ENCODE measurements at regions not wholly inside any gene's neighbourhood (a gene's known extent, or its start where the extent isn't known, plus 50 kb on each side); places are given as distances from the start of the nearest gene placed in this dataset.

- H3K9ac ChIP-seq (ENCODE audit: low read length), result no peak overlapping the region
- H3K79me2 ChIP-seq (replicated peaks; ENCODE audit: insufficient read depth, low read length), result no peaks in the 10 kb centered on the region
- no peak overlapping the region for H3K4me2 ChIP-seq (ENCODE audit: low read length)
- H3K9me3 ChIP-seq (ENCODE audit: low read length), result peaks cover 8% of the 10 kb centered on the region
- no peaks in the 10 kb centered on the region for H3F3A ChIP-seq (ENCODE audit: insufficient read depth, low read length, poor library complexity, severe bottlenecking)
- no peak overlapping the region for H2AFZ ChIP-seq (ENCODE audit: low read depth, low read length)
- no peaks in the 10 kb centered on the region for H3K27me3 ChIP-seq (ENCODE audit: insufficient read depth, low read depth, low read length)
- TF ChIP-seq RAD21 (conservative IDR thresholded peaks at IDR 0.05) (no peak), POLR2AphosphoS5 (IDR thresholded peaks at IDR 0.05) (no peak), SMC3 (conservative IDR thresholded peaks at IDR 0.05; ENCODE audit: poor library complexity) (no peak), MXI1 (conservative IDR thresholded peaks at IDR 0.05; ENCODE audit: poor library complexity, severe bottlenecking) (no peak), REST (IDR thresholded peaks at IDR 0.05; ENCODE audit: borderline replicate concordance) (no peak), TAF1 (IDR thresholded peaks at IDR 0.05; ENCODE audit: low read depth) (no peak), EP300 (conservative IDR thresholded peaks at IDR 0.05; ENCODE audit: poor library complexity, severe bottlenecking) (no peak), CTCF (IDR thresholded peaks at IDR 0.05; ENCODE audit: poor library complexity, severe bottlenecking) (no peak), EZH2 (IDR thresholded peaks at IDR 0.05; ENCODE audit: borderline replicate concordance, insufficient read depth, low read length, poor library complexity, severe bottlenecking) (no peak)
- H3K9me2 ChIP-seq (ENCODE audit: insufficient read depth, low read length), result no peaks in the 10 kb centered on the region
- no peak overlapping the region for H3K27ac ChIP-seq (ENCODE audit: low read length)
- no peaks in the 10 kb centered on the region for H4K20me1 ChIP-seq (ENCODE audit: insufficient read depth)
- no peak overlapping the region for H3K4me3 ChIP-seq (ENCODE audit: low read length)
- H3K36me3 ChIP-seq (ENCODE audit: insufficient read depth, low read length), result no peaks in the 10 kb centered on the region
Observed at GRCh38 chr4:107478327-107478980, 241.6 kb downstream of the PAPSS1 start.

GRCh38 chr4:107473126-107473525 is 246.9 kb downstream of the PAPSS1 start:
- no peaks in the 10 kb centered on the region for H3K79me2 ChIP-seq (replicated peaks; ENCODE audit: insufficient read depth, low read length)
- no peaks in the 10 kb centered on the region for H3K27me3 ChIP-seq (ENCODE audit: insufficient read depth, low read depth, low read length)
- no peak overlapping the region for H3K9ac ChIP-seq (ENCODE audit: low read length)
- no peak for TF ChIP-seq SMC3 (conservative IDR thresholded peaks at IDR 0.05; ENCODE audit: poor library complexity)
- TF ChIP-seq EP300 (conservative IDR thresholded peaks at IDR 0.05; ENCODE audit: poor library complexity, severe bottlenecking), result no peak
- no peak for TF ChIP-seq MXI1 (conservative IDR thresholded peaks at IDR 0.05; ENCODE audit: poor library complexity, severe bottlenecking)
- TF ChIP-seq TAF1 (IDR thresholded peaks at IDR 0.05; ENCODE audit: low read depth), result no peak
- no peak for TF ChIP-seq REST (IDR thresholded peaks at IDR 0.05; ENCODE audit: borderline replicate concordance)
- TF ChIP-seq RAD21 (conservative IDR thresholded peaks at IDR 0.05), result no peak
- TF ChIP-seq POLR2AphosphoS5 (IDR thresholded peaks at IDR 0.05), result no peak
- no peak for TF ChIP-seq EZH2 (IDR thresholded peaks at IDR 0.05; ENCODE audit: borderline replicate concordance, insufficient read depth, low read length, poor library complexity, severe bottlenecking)
- no peak for TF ChIP-seq CTCF (IDR thresholded peaks at IDR 0.05; ENCODE audit: poor library complexity, severe bottlenecking)
- H4K20me1 ChIP-seq (ENCODE audit: insufficient read depth), result no peaks in the 10 kb centered on the region
- no peaks in the 10 kb centered on the region for H3K9me2 ChIP-seq (ENCODE audit: insufficient read depth, low read length)
- no peaks in the 10 kb centered on the region for H3K36me3 ChIP-seq (ENCODE audit: insufficient read depth, low read length)
- H3F3A ChIP-seq (ENCODE audit: insufficient read depth, low read length, poor library complexity, severe bottlenecking), result no peaks in the 10 kb centered on the region
- no peaks in the 10 kb centered on the region for H3K9me3 ChIP-seq (ENCODE audit: low read length)
- H3K4me3 ChIP-seq (ENCODE audit: low read length), result no peak overlapping the region
- H3K27ac ChIP-seq (ENCODE audit: low read length), result no peak overlapping the region
- no peak overlapping the region for H2AFZ ChIP-seq (ENCODE audit: low read depth, low read length)
- no peak overlapping the region for H3K4me2 ChIP-seq (ENCODE audit: low read length)

Measured in neural cell (in vitro differentiated cells).